ENCODE measurements at regions not wholly inside any gene's neighbourhood (a gene's known extent, or its start where the extent isn't known, plus 50 kb on each side); places are given as distances from the start of the nearest gene placed in this dataset.

GRCh38 chr16:80175011-80175410, 365.8 kb upstream of the DYNLRB2 start:
- no peak for TF ChIP-seq EZH2 (IDR thresholded peaks at IDR 0.05; ENCODE audit: borderline replicate concordance, low read depth, low read length, poor library complexity, severe bottlenecking)
- TF ChIP-seq, protein P1, sequence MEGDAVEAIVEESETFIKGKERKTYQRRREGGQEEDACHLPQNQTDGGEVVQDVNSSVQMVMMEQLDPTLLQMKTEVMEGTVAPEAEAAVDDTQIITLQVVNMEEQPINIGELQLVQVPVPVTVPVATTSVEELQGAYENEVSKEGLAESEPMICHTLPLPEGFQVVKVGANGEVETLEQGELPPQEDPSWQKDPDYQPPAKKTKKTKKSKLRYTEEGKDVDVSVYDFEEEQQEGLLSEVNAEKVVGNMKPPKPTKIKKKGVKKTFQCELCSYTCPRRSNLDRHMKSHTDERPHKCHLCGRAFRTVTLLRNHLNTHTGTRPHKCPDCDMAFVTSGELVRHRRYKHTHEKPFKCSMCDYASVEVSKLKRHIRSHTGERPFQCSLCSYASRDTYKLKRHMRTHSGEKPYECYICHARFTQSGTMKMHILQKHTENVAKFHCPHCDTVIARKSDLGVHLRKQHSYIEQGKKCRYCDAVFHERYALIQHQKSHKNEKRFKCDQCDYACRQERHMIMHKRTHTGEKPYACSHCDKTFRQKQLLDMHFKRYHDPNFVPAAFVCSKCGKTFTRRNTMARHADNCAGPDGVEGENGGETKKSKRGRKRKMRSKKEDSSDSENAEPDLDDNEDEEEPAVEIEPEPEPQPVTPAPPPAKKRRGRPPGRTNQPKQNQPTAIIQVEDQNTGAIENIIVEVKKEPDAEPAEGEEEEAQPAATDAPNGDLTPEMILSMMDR (conservative IDR thresholded peaks at IDR 0.05; ENCODE audit: low read depth, low read length): no peak
